BJ (cell line): ENCODE measurements at regions not wholly inside any gene's neighbourhood (a gene's known extent, or its start where the extent isn't known, plus 50 kb on each side); places are given as distances from the start of the nearest gene placed in this dataset.
A peak's percentile ranks its signal among the peaks of the same experiment; 100 is the strongest.

Source experiments
- CTCF ChIA-PET: fragments of 350-600 bp; formaldehyde crosslinking; extraction: SDS; loops from one replicate; lab custom pipeline; 2021; ENCODE audit warnings: antibody characterized with exemption, inconsistent platforms; lab: Yijun Ruan, JAX
- POLR2A ChIA-PET: fragments of 300-600 bp; sonication (Branson Sonifier 250); formaldehyde crosslinking; extraction: SDS; loops from one replicate; lab custom pipeline; 2021; ENCODE audit warnings: antibody characterized with exemption; lab: Charles Lee
- DNase-seq: peaks from one replicate; pipeline ENCODE4 v3.0.0-alpha.2; 2011; ENCODE audit warnings: low read depth
- H3K27me3 ChIP-seq: 2 replicates; pipeline ENCODE4 v1.6.0; 2011; ENCODE audit warnings: low read length; ENCODE audit not compliant: control insufficient read depth, insufficient read depth
- H3K36me3 ChIP-seq: 2 replicates; pipeline ENCODE4 v1.5.1; 2011; ENCODE audit warnings: low read length; ENCODE audit not compliant: control insufficient read depth, insufficient read depth
- H3K4me3 ChIP-seq: 2 replicates; pipeline ENCODE4 v1.5.1; 2011; ENCODE audit warnings: low read depth, mild to moderate bottlenecking, control low read depth, low read length
- CTCF ChIP-seq: IDR thresholded peaks from 2 replicates; pipeline ENCODE4 v1.5.1; 2011; ENCODE audit warnings: low read depth, mild to moderate bottlenecking, control low read depth, inconsistent platforms, low read length, moderate library complexity; ENCODE audit not compliant: insufficient read depth

- ChIA-PET POLR2A (no interaction called here), CTCF (interaction anchor here (0.7 to 1.7 kb wide), 5 partner anchors 8 to 23 kb away, joined by 3 to 6 read pairs (median 3); no protein-coding TSS in a partner anchor)
- TF ChIP-seq CTCF = no peak
- H3K27me3 ChIP-seq = no peaks in the 10 kb centered on the region
- H3K36me3 ChIP-seq = no peaks in the 10 kb centered on the region
- no peak overlapping the region for H3K4me3 ChIP-seq
- no peak for DNase-seq
Measured at GRCh38 chr2:42908518-42909200, 116.3 kb upstream of the HAAO start.

GRCh38 chr2:42907835-42908234 lies 115.5 kb upstream of the HAAO start:
- TF ChIP-seq CTCF = no peak

GRCh38 chr2:42906557-42907411 lies 114.4 kb upstream of the HAAO start:
- Histone ChIP-seq H3K36me3 (no peaks in the 10 kb centered on the region), H3K4me3 (no peak overlapping the region), H3K27me3 (no peaks in the 10 kb centered on the region)
- DNase-seq = peak; percentile 87
- no peak for TF ChIP-seq CTCF
- ChIA-PET CTCF (interaction anchor here (0.9 to 1.8 kb wide), 5 partner anchors 11 to 71 kb away, joined by 3 to 5 read pairs (median 4); no protein-coding TSS in a partner anchor), POLR2A (interaction anchor here (1.0 kb wide), 1 partner anchor 11 kb away, joined by 3 read pairs; no protein-coding TSS in a partner anchor)

More at GRCh38 chr2:42907835-42908234, 115.5 kb upstream of the HAAO start:
- DNase-seq = no peak
- POLR2A ChIA-PET = no interaction called here
- no peak overlapping the region for H3K4me3 ChIP-seq
- no peaks in the 10 kb centered on the region for H3K36me3 ChIP-seq
- H3K27me3 ChIP-seq = no peaks in the 10 kb centered on the region
- CTCF ChIA-PET = interaction anchor here (1.3 to 1.7 kb wide), 4 partner anchors 9 to 48 kb away, joined by 3 to 5 read pairs (median 4); no protein-coding TSS in a partner anchor

- Histone ChIP-seq H3K27me3 (no peaks in the 10 kb centered on the region), H3K4me3 (no peak overlapping the region), H3K36me3 (no peaks in the 10 kb centered on the region)
- TF ChIP-seq CTCF = no peak
- no peak for DNase-seq
- ChIA-PET POLR2A (interaction anchor here (1.0 kb wide), 1 partner anchor 11 kb away, joined by 3 read pairs; no protein-coding TSS in a partner anchor), CTCF (interaction anchor here (0.9 to 1.8 kb wide), 6 partner anchors 12 to 78 kb away, joined by 3 to 5 read pairs (median 4); no protein-coding TSS in a partner anchor)
Measured at GRCh38 chr2:42906111-42906556, 113.8 kb upstream of the HAAO start.
